ENCODE measurements at regions not wholly inside any gene's neighbourhood (a gene's known extent, or its start where the extent isn't known, plus 50 kb on each side); places are given as distances from the start of the nearest gene placed in this dataset.

- DNase-seq (ENCODE audit: low spot score): no peak
- no peak for TF ChIP-seq CTCF (IDR thresholded peaks at IDR 0.05; ENCODE audit: extremely low read depth, missing control alignments)
Observed at GRCh38 chrY:8781184-8781890, 555.9 kb upstream of the TSPY4 start.

GRCh38 chrY:8794561-8794960 lies 542.7 kb upstream of the TSPY4 start:
- TF ChIP-seq CTCF (IDR thresholded peaks at IDR 0.05; ENCODE audit: extremely low read depth, missing control alignments): no peak
- no peak for DNase-seq (ENCODE audit: low spot score)

GRCh38 chrY:8804317-8804716 lies 532.9 kb upstream of the TSPY4 start:
- no peak for DNase-seq (ENCODE audit: low spot score)
- no peak for TF ChIP-seq CTCF (IDR thresholded peaks at IDR 0.05; ENCODE audit: extremely low read depth, missing control alignments)

- DNase-seq (ENCODE audit: low spot score): no peak
- no peak for TF ChIP-seq CTCF (IDR thresholded peaks at IDR 0.05; ENCODE audit: extremely low read depth, missing control alignments)
Observed at GRCh38 chrY:8807648-8808408, 529.4 kb upstream of the TSPY4 start.

GRCh38 chrY:8808611-8809010 lies 528.7 kb upstream of the TSPY4 start:
- DNase-seq (ENCODE audit: low spot score): no peak
- no peak for TF ChIP-seq CTCF (IDR thresholded peaks at IDR 0.05; ENCODE audit: extremely low read depth, missing control alignments)

GRCh38 chrY:8809076-8809475 lies 528.2 kb upstream of the TSPY4 start:
- no peak for DNase-seq (ENCODE audit: low spot score)
- TF ChIP-seq CTCF (IDR thresholded peaks at IDR 0.05; ENCODE audit: extremely low read depth, missing control alignments): no peak

GRCh38 chrY:8814143-8814542 lies 523.1 kb upstream of the TSPY4 start:
- no peak for DNase-seq (ENCODE audit: low spot score)
- no peak for TF ChIP-seq CTCF (IDR thresholded peaks at IDR 0.05; ENCODE audit: extremely low read depth, missing control alignments)
